ENCODE measurements at regions not wholly inside any gene's neighbourhood (a gene's known extent, or its start where the extent isn't known, plus 50 kb on each side); places are given as distances from the start of the nearest gene placed in this dataset.

DNA sequence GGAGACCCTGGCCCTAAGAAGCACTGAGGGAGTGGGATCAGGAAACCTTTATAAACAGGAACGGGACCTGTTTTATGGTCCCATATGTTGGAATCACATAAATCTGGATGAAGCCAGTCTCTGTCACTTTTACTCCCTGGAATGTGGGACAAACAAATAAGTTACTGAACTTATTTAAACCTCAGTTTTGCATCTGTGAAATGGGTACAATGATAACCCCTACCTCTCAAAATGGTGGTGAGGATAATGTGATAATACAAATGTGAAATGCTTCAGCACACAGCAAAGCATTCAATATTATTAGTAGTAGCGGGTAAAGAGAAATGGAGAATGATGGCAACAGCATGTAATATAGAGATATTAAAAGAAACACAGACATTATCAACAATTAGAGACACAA is 298.9 kb downstream of the ZSWIM6 start:
- Histone ChIP-seq H3K36me3 (replicated peaks; ENCODE audit: control insufficient read depth, insufficient read depth, low read length) (no peaks in the 10 kb centered on the region), H3K27me3 (ENCODE audit: control insufficient read depth, insufficient read depth, low read length) (no peaks in the 10 kb centered on the region), H3K4me3 (ENCODE audit: insufficient read depth, low read depth, low read length) (no peak overlapping the region)
- no peak for DNase-seq

DNA sequence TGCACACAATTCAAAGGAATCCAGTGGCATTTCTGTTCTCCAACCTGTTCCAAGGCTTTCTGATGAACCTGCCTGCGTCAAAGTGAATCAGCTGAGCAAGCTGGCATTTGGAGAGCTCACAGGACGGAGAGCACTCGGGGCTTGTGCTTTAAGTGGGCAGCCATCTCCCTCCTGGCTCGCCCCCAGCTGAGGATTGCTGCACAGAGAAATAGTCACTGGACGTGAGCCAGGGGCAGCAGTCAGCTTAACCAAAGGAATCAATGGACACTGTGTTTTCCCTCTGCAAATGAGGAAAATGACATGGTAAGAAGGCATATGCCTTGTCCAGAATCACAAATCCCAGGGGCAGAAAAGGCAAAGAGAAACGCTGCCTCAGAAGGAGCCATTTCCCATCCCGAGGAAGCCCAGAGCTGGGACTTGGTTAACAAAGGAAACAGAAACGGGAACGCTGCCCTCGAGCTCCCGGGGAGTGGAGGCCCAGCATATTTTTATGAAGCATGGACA is 299.4 kb downstream of the ZSWIM6 start:
- Histone ChIP-seq H3K27me3 (ENCODE audit: control insufficient read depth, insufficient read depth, low read length) (no peaks in the 10 kb centered on the region), H3K4me3 (ENCODE audit: insufficient read depth, low read depth, low read length) (no peak overlapping the region)
- no peak for DNase-seq

DNA sequence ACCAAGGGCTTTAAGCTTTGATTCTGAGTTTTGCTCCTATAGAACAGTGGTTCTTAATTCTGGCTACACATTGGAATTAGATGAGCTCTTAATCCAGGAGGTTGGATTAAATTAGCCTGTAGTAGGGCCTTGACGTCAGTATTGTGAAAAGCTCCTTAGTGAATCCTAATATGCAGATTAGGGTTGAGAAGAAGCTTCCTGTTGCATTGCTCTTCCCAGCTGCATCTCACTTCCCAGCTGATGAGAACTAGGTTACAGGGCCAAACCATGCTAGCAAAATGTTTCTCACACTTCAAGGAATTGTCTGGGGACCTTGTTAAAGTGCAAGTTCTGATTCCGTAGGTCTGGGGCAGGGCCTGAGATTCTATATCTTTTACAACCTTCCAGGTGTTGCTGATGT is 300.0 kb downstream of the ZSWIM6 start:
- Histone ChIP-seq H3K36me3 (replicated peaks; ENCODE audit: control insufficient read depth, insufficient read depth, low read length) (no peaks in the 10 kb centered on the region), H3K27me3 (ENCODE audit: control insufficient read depth, insufficient read depth, low read length) (no peaks in the 10 kb centered on the region), H3K4me3 (ENCODE audit: insufficient read depth, low read depth, low read length) (no peak overlapping the region)
- DNase-seq = no peak

More for the DNA sequence above, 299.4 kb downstream of the ZSWIM6 start:
- H3K36me3 ChIP-seq (replicated peaks; ENCODE audit: control insufficient read depth, insufficient read depth, low read length) = no peaks in the 10 kb centered on the region

DNA sequence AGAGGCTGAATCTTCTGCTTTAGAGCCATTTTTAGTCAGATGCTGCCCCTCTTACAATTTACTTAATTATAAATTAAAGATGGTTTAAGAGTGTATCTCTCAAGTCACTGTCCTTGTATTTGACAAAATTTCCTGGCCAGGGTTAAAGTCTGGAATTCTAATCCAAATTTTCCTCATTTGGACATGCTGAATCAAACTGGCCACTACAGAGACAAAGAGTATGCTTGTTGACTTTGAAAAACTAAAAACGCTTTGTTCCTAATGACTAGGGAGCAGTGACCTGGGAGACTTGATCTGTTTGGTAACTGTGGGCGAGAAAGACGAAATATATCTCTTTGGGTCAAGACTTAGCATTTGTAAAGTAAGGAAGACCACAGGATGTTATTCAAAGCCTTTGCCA is 303.2 kb downstream of the ZSWIM6 start:
- no peak for DNase-seq
- H3K4me3 ChIP-seq (ENCODE audit: insufficient read depth, low read depth, low read length) = no peak overlapping the region
- no peaks in the 10 kb centered on the region for H3K27me3 ChIP-seq (ENCODE audit: control insufficient read depth, insufficient read depth, low read length)
- no peaks in the 10 kb centered on the region for H3K36me3 ChIP-seq (replicated peaks; ENCODE audit: control insufficient read depth, insufficient read depth, low read length)

DNA sequence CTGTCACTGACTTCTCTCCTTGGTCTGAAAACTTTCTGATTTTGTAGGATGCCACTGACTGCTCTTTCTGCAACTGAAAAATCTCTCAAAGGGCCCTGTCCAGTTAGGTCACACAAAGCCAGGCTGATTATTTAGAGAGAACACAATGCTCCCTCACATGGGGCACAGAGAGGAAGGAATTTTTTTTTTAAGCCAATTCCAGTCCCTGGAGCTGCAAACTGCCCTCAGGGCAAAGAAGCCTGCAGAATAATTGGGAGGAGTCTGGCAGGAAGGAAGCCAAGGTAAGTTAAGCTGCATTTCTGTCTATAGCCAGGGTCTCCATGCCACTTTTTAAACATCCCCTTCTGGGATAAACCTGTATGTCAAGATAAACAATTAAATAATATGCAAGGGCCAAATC is 305.5 kb downstream of the ZSWIM6 start:
- H3K4me3 ChIP-seq (ENCODE audit: insufficient read depth, low read depth, low read length) = no peak overlapping the region
- no peak for DNase-seq
- H3K36me3 ChIP-seq (replicated peaks; ENCODE audit: control insufficient read depth, insufficient read depth, low read length) = no peaks in the 10 kb centered on the region
- no peaks in the 10 kb centered on the region for H3K27me3 ChIP-seq (ENCODE audit: control insufficient read depth, insufficient read depth, low read length)

DNA sequence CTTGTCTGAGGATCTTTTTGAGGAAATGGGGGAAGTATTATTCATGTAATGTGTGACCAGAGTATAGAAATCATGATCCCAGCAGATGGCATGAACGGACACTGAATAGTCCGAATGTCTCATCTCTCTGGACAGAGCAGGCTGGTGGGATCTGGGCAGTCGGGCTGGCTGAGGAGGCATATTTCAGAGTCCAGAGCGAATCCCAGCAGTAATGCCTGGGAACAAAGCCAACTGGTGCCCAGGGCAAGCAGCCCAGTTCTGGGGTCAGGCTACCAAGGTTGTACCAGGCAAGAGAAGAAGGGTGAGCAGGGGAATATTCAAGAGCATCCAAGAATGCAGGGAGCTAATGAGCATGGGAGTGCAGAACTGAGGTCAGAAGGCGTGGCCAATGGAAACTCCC is 306.4 kb downstream of the ZSWIM6 start:
- no peak for DNase-seq
- no peak overlapping the region for H3K4me3 ChIP-seq (ENCODE audit: insufficient read depth, low read depth, low read length)
- H3K36me3 ChIP-seq (replicated peaks; ENCODE audit: control insufficient read depth, insufficient read depth, low read length) = no peaks in the 10 kb centered on the region
- H3K27me3 ChIP-seq (ENCODE audit: control insufficient read depth, insufficient read depth, low read length) = no peaks in the 10 kb centered on the region

DNA sequence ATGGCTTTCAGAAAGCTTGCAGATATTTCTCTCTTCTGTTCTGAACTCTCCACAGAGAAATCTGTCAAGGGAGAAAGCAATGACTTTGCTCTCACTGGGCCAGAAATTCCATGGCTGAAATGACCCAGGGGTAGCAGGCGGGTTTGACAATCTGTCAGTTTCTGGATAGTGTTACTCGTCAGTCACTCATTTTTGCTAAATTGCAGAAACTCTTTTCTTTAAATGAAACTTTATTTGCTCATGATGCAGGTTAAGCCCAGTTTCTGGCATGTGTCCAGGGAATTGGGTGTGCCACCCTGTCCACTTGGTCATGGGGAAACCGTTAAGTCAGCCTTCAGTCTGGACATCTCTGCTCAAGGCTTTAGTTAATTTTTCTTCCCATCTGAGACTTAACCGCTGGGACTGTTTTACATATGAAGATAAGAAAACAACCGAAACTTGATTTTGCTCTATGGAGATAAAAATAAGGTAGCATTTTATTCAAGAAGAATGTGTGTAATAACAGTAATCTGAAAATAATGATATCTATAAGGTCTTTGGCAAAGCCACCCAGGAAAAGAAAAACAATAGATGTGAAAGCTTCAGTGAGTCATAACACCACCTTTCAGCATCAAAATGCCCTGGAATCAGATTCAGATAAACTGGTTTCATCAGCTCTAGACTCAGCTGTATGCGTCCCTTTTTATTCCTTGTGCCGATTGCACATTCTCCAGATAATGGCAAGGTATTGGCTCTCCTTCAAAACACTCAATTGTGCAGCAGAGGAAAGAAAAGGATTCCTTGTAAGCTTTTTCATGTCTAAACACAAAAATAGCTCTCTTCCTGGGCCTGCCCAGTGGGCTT is 308.3 kb downstream of the ZSWIM6 start:
- Histone ChIP-seq H3K27me3 (ENCODE audit: control insufficient read depth, insufficient read depth, low read length) (no peaks in the 10 kb centered on the region), H3K4me3 (ENCODE audit: insufficient read depth, low read depth, low read length) (no peak overlapping the region), H3K36me3 (replicated peaks; ENCODE audit: control insufficient read depth, insufficient read depth, low read length) (no peaks in the 10 kb centered on the region)
- no peak for DNase-seq

DNA sequence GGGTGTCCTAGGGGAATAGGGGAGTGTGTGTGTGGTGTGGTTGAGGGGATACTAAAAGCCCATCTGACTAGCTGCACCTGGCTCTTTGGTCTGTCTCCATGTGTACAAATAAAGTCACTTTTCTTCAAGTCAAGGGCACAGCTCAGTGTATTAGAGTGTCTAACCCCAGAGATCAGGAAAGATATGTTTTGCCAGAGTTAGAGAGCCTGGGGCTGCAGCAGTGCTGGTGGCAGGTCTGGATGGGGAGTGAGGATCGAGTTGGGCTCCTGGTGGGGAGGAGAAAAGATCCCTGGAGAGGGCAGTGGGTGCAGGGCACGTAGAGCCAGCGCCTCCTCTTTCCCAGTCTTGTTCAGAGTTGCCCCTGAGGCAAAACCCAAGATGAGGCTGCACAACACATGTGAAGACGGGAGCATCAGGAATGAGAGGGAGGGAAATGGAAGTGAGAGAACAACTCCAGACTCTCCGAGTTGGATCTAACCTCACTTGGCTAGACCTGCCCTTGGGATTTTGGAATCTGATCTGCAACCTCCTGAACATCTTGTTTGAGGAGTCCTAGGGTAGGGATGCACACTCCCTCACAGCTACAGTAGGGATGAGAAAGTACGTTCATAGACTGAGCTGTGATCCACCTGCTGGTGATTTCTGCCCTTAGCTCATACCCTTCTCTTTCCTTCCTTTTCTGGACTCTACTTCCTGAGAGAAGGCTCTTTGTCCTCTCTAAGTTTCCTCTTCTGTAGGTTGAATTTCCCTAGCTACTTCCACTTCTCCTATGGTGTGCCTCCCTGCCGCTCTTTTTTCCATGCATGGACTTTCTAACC is 309.9 kb downstream of the ZSWIM6 start:
- no peak for DNase-seq
- no peak overlapping the region for H3K4me3 ChIP-seq (ENCODE audit: insufficient read depth, low read depth, low read length)
- H3K36me3 ChIP-seq (replicated peaks; ENCODE audit: control insufficient read depth, insufficient read depth, low read length) = no peaks in the 10 kb centered on the region
- no peaks in the 10 kb centered on the region for H3K27me3 ChIP-seq (ENCODE audit: control insufficient read depth, insufficient read depth, low read length)

DNA sequence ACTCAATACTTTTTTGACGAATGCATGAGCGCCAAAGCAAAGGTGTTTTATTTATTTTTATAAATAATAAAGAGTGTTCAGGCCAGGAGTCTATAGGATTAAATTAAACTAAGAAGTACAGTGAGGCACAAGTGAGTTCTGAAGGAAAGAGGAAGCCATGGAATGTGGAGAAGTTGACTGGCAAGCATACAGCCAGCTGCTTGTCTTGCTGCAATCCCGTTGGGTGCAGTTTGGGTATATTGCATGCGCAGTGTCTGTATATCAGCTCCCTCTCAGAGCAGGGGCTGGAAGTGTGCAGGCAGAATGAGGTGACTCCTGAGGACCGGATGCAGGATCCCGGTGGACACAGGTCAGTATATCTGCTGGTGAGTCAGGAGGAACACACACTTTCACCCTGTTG is 315.6 kb downstream of the ZSWIM6 start:
- no peaks in the 10 kb centered on the region for H3K27me3 ChIP-seq (ENCODE audit: control insufficient read depth, insufficient read depth, low read length)
- no peak overlapping the region for H3K4me3 ChIP-seq (ENCODE audit: insufficient read depth, low read depth, low read length)
- DNase-seq = no peak
- H3K36me3 ChIP-seq (replicated peaks; ENCODE audit: control insufficient read depth, insufficient read depth, low read length) = no peaks in the 10 kb centered on the region

DNA sequence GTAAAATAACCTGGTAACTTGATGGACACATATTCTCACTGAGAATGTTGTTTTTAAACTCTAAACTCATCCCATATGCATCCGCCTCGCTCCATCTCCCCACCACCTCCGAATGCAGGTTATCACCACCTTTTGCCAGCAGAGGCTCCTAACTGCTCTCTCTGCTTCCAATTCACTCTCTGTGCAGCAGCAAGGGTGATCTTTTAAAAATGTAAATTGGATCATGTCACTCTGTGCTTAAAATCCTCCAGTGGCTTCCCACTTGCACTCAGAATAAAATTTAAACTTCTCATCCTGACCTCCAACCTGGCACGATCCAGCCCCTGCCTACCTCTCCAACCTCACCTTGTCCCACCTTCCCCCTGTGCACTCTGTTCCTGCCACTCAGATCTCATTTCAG is 317.2 kb downstream of the ZSWIM6 start:
- no peaks in the 10 kb centered on the region for H3K27me3 ChIP-seq (ENCODE audit: control insufficient read depth, insufficient read depth, low read length)
- no peaks in the 10 kb centered on the region for H3K36me3 ChIP-seq (replicated peaks; ENCODE audit: control insufficient read depth, insufficient read depth, low read length)
- DNase-seq = no peak
- no peak overlapping the region for H3K4me3 ChIP-seq (ENCODE audit: insufficient read depth, low read depth, low read length)

DNA sequence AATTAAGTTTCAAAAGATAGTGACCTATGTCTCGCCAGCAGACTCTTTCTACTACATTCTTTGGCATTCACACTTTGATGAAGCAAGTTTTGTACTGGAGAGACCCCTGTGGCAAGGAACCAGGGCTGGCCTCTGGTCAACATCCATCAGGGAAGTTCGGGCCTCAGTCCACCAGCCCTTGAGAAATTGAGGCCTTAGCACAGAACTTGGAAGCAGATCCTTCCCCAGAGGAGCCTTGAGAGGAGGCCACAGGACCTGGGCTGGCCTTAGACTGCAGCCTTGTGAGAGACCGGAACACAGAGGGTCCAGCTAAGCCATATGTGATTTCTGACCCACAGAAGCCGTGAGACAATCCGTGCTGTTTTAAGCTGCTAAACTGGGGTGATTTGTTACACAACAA is 317.9 kb downstream of the ZSWIM6 start:
- no peak for DNase-seq
- no peaks in the 10 kb centered on the region for H3K27me3 ChIP-seq (ENCODE audit: control insufficient read depth, insufficient read depth, low read length)
- no peaks in the 10 kb centered on the region for H3K36me3 ChIP-seq (replicated peaks; ENCODE audit: control insufficient read depth, insufficient read depth, low read length)
- H3K4me3 ChIP-seq (ENCODE audit: insufficient read depth, low read depth, low read length) = no peak overlapping the region

DNA sequence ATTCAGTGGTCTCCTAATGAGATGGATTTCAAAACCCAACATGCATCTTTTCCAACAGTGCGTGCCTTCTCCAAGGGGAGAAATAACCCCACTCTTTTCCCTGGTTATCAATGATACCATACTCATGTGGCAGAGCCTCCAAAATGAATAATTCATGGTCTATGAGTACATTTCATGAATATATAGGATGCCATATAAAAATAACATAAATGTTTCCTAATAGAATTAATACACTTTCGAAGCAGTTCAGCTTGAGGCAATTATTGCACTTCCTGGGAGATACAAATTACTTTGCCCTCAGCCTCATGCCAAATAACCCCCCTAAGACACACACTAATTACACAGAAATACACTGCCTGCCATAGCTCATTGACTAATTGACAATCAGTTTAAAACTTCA is 318.6 kb downstream of the ZSWIM6 start:
- Histone ChIP-seq H3K36me3 (replicated peaks; ENCODE audit: control insufficient read depth, insufficient read depth, low read length) (no peaks in the 10 kb centered on the region), H3K4me3 (ENCODE audit: insufficient read depth, low read depth, low read length) (no peak overlapping the region), H3K27me3 (ENCODE audit: control insufficient read depth, insufficient read depth, low read length) (no peaks in the 10 kb centered on the region)
- DNase-seq = no peak

DNA sequence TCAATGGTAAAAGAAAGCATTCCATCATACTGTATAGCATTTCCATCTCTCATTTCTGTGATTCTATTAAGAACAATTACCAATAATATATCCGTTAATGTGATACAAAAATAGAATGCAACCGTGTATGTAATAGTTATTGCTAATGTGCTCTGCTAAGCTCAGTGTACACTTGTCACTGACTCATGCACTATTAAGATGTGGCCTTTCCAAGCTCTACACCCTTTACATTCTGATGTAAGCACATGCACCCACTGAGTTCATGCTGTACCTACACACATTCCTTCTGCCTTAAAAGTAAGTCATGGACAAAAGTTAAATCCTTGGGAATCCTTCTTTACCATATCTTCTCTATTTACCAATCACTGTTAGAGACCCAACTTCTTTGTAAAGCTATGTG is 319.1 kb downstream of the ZSWIM6 start:
- H3K36me3 ChIP-seq (replicated peaks; ENCODE audit: control insufficient read depth, insufficient read depth, low read length) = no peaks in the 10 kb centered on the region
- DNase-seq = no peak
- H3K27me3 ChIP-seq (ENCODE audit: control insufficient read depth, insufficient read depth, low read length) = no peaks in the 10 kb centered on the region
- no peak overlapping the region for H3K4me3 ChIP-seq (ENCODE audit: insufficient read depth, low read depth, low read length)

DNA sequence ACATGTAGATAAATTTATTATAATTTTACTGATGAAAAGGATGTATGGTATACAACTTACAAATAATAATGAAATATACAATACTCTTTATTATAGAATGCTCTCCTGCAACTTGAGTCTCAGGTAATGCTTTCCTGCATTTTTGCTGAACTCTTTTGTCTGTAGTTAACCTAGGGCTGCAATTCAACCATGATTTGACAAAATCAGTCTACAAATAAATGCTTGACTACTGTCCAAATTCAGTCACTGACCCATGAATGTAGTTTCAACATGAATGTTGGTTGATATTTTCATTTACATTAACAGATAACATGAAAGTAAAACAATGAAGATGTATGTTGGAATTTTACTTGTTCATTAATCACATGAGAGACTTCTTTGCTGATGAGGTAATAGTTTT is 320.9 kb downstream of the ZSWIM6 start:
- H3K36me3 ChIP-seq (replicated peaks; ENCODE audit: control insufficient read depth, insufficient read depth, low read length) = no peaks in the 10 kb centered on the region
- DNase-seq = no peak
- H3K27me3 ChIP-seq (ENCODE audit: control insufficient read depth, insufficient read depth, low read length) = no peaks in the 10 kb centered on the region
- H3K4me3 ChIP-seq (ENCODE audit: insufficient read depth, low read depth, low read length) = no peak overlapping the region
